NCI-H748 (cell line): ENCODE measurements at regions not wholly inside any gene's neighbourhood (a gene's known extent, or its start where the extent isn't known, plus 50 kb on each side); places are given as distances from the start of the nearest gene placed in this dataset.

Experiments used
- DNase-seq: peaks from one replicate; lab custom pipeline; 2025; ENCODE audit not compliant: unreplicated experiment; lab: John Stamatoyannopoulos, UW

GRCh38 chr14:54306806-54307205 is 90.0 kb upstream of the CDKN3 start:
- no peak for DNase-seq

- no peak for DNase-seq
Measured at GRCh38 chr14:54309615-54310014, 87.2 kb upstream of the CDKN3 start.

- no peak for DNase-seq
Measured at GRCh38 chr14:54310151-54310850, 86.5 kb upstream of the CDKN3 start.

GRCh38 chr14:54310851-54311228 is 86.0 kb upstream of the CDKN3 start:
- no peak for DNase-seq

GRCh38 chr14:54312166-54312801 is 84.5 kb upstream of the CDKN3 start:
- DNase-seq: no peak

- DNase-seq: no peak
Measured at GRCh38 chr14:54314365-54315104, 82.3 kb upstream of the CDKN3 start.

GRCh38 chr14:54316652-54317051 is 80.2 kb upstream of the CDKN3 start:
- no peak for DNase-seq

- DNase-seq: no peak
Measured at GRCh38 chr14:54317391-54317790, 79.4 kb upstream of the CDKN3 start.

- no peak for DNase-seq
Measured at GRCh38 chr14:54322246-54322645, 74.6 kb upstream of the CDKN3 start.

- peak; percentile 86 for DNase-seq
Measured at GRCh38 chr14:54322701-54323337, 74.0 kb upstream of the CDKN3 start.

GRCh38 chr14:54325766-54326165 is 71.0 kb upstream of the CDKN3 start:
- DNase-seq: no peak

GRCh38 chr14:54329082-54329695 is 67.6 kb upstream of the CDKN3 start:
- peak; percentile 79 for DNase-seq

GRCh38 chr14:54330876-54331275 is 65.9 kb upstream of the CDKN3 start:
- DNase-seq: no peak

- no peak for DNase-seq
Measured at GRCh38 chr14:54331516-54331915, 65.3 kb upstream of the CDKN3 start.

- no peak for DNase-seq
Measured at GRCh38 chr14:54332490-54332889, 64.3 kb upstream of the CDKN3 start.

- DNase-seq: no peak
Measured at GRCh38 chr14:54333511-54333910, 63.3 kb upstream of the CDKN3 start.

GRCh38 chr14:54335569-54336155 is 61.1 kb upstream of the CDKN3 start:
- no peak for DNase-seq

GRCh38 chr14:54337314-54337713 is 59.5 kb upstream of the CDKN3 start:
- DNase-seq: no peak

- no peak for DNase-seq
Measured at GRCh38 chr14:54338696-54339317, 58.0 kb upstream of the CDKN3 start.

GRCh38 chr14:54339771-54340170 is 57.0 kb upstream of the CDKN3 start:
- DNase-seq: no peak
